ENCODE measurements at regions not wholly inside any gene's neighbourhood (a gene's known extent, or its start where the extent isn't known, plus 50 kb on each side); places are given as distances from the start of the nearest gene placed in this dataset.

- no peak for DNase-seq (ENCODE audit: low read depth)
These were observed 263.4 kb upstream of the CHD6 start for GRCh38 chr20:41881466-41882046.

- no peak for DNase-seq (ENCODE audit: low read depth)
These were observed 260.9 kb upstream of the CHD6 start for GRCh38 chr20:41879123-41879522.

GRCh38 chr20:41877911-41878310, 259.7 kb upstream of the CHD6 start:
- no peak for DNase-seq (ENCODE audit: low read depth)

GRCh38 chr20:41874658-41875057, 256.5 kb upstream of the CHD6 start:
- DNase-seq (ENCODE audit: low read depth) = no peak

- no peak for DNase-seq (ENCODE audit: low read depth)
These were observed 254.8 kb upstream of the CHD6 start for GRCh38 chr20:41872930-41873329.

- no peak for DNase-seq (ENCODE audit: low read depth)
These were observed 252.8 kb upstream of the CHD6 start for GRCh38 chr20:41870869-41871462.

GRCh38 chr20:41869261-41869660, 251.1 kb upstream of the CHD6 start:
- DNase-seq (ENCODE audit: low read depth) = no peak

GRCh38 chr20:41865938-41866337, 247.8 kb upstream of the CHD6 start:
- DNase-seq (ENCODE audit: low read depth) = no peak

- DNase-seq (ENCODE audit: low read depth) = no peak
These were observed 244.3 kb upstream of the CHD6 start for GRCh38 chr20:41862476-41862875.

- DNase-seq (ENCODE audit: low read depth) = no peak
These were observed 243.7 kb upstream of the CHD6 start for GRCh38 chr20:41861772-41862422.

- DNase-seq (ENCODE audit: low read depth) = no peak
These were observed 236.6 kb upstream of the CHD6 start for GRCh38 chr20:41854765-41855164.

- DNase-seq (ENCODE audit: low read depth) = no peak
These were observed 235.6 kb upstream of the CHD6 start for GRCh38 chr20:41853806-41854205.

- no peak for DNase-seq (ENCODE audit: low read depth)
These were observed 230.0 kb upstream of the CHD6 start for GRCh38 chr20:41848180-41848579.

- no peak for DNase-seq (ENCODE audit: low read depth)
These were observed 219.6 kb upstream of the CHD6 start for GRCh38 chr20:41837669-41838224.

GRCh38 chr20:41833739-41834138, 215.6 kb upstream of the CHD6 start:
- DNase-seq (ENCODE audit: low read depth) = no peak

GRCh38 chr20:41830702-41831101, 212.5 kb upstream of the CHD6 start:
- DNase-seq (ENCODE audit: low read depth) = no peak

GRCh38 chr20:41819436-41819835, 201.3 kb upstream of the CHD6 start:
- no peak for DNase-seq (ENCODE audit: low read depth)

GRCh38 chr20:41818991-41819390, 200.8 kb upstream of the CHD6 start:
- no peak for DNase-seq (ENCODE audit: low read depth)

- no peak for DNase-seq (ENCODE audit: low read depth)
These were observed 200.2 kb upstream of the CHD6 start for GRCh38 chr20:41818369-41818768.

- no peak for DNase-seq (ENCODE audit: low read depth)
These were observed 193.3 kb upstream of the CHD6 start for GRCh38 chr20:41811456-41811855.

GRCh38 chr20:41800040-41800439, 181.9 kb upstream of the CHD6 start:
- no peak for DNase-seq (ENCODE audit: low read depth)

- DNase-seq (ENCODE audit: low read depth) = no peak
These were observed 180.8 kb upstream of the CHD6 start for GRCh38 chr20:41798930-41799502.

GRCh38 chr20:41786158-41786557, 168.0 kb upstream of the CHD6 start:
- no peak for DNase-seq (ENCODE audit: low read depth)
